ENCODE measurements at regions not wholly inside any gene's neighbourhood (a gene's known extent, or its start where the extent isn't known, plus 50 kb on each side); places are given as distances from the start of the nearest gene placed in this dataset.

DNA sequence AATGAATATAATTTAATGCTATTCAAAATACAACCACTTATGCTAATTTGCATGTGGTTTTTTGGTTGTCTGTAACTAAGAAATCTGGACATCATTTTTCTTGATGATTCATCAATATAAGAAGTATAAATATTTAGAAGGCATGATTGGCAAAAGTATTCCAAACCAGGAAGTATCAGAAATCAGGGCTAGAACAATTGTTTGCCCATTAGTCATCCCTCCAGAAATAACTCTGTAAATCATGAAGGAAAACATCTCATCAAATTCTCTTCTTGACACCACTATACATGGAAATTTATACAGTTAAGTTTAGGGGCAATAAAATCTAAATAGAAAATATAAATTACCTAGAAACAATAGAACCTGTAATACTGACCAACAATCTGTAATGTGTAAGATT is 554.7 kb upstream of the HS3ST5 start:
- no peak for DNase-seq
- Histone ChIP-seq H2BK5ac (ENCODE audit: low read depth, low read length, poor library complexity) (no peak overlapping the region), H3K79me1 (ENCODE audit: low read length) (no peaks in the 10 kb centered on the region), H2BK12ac (ENCODE audit: low read length) (no peak overlapping the region), H3K36me3 (ENCODE audit: control insufficient read depth in 1 of 2, insufficient read depth in 2 of 2, low read length in 2 of 2) (no peaks in the 10 kb centered on the region), H3K4me1 (ENCODE audit: control insufficient read depth in 1 of 2, insufficient read depth in 2 of 2, low read length in 2 of 2) (no peaks in the 10 kb centered on the region), H3K4me2 (ENCODE audit: low read length) (no peak overlapping the region), H4K91ac (ENCODE audit: low read depth, low read length) (no peak overlapping the region), H3K9me3 (ENCODE audit: insufficient read depth, low read depth, low read length) (peaks cover 2% of the 10 kb centered on the region), H3K23ac (ENCODE audit: low read length) (no peak overlapping the region), H3K27me3 (ENCODE audit: insufficient read depth, low read length) (no peaks in the 10 kb centered on the region), H4K12ac (ENCODE audit: low read depth, low read length) (no peak overlapping the region), H3K79me2 (ENCODE audit: control insufficient read depth, insufficient read depth, low read length, poor library complexity) (no peaks in the 10 kb centered on the region), H2AK5ac (ENCODE audit: low read length) (no peak overlapping the region), H2AFZ (ENCODE audit: insufficient read depth, low read length, poor library complexity) (no peak overlapping the region), H4K8ac (ENCODE audit: low read depth, low read length) (no peak overlapping the region), H3K4ac (ENCODE audit: low read depth, low read length) (no peak overlapping the region), H3K18ac (ENCODE audit: low read length) (no peak overlapping the region), H3K27ac (ENCODE audit: low read depth, low read length) (no peak overlapping the region), H3K14ac (ENCODE audit: low read length) (no peak overlapping the region), H3K4me3 (ENCODE audit: low read depth, low read length) (no peak overlapping the region), H2BK120ac (ENCODE audit: insufficient read depth, low read length, poor library complexity) (no peak overlapping the region), H3K9ac (ENCODE audit: low read length) (no peak overlapping the region)

DNA sequence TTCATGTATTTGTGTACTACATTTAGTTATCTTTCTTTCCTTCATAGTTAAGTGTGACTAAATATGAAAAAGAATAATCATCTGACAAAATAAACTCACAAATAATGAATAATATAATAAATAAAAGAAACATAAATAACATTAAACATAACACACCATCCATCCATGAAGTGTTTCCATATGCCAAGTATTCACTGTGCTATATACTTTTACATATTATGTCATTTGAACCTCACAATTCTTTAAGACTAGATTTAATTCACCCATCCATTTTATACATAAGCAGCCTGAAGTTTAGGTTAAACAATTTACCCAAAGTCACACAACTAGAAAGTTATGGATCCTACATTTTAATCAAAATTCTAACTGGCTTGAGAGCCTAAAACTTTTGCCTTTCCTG is 549.4 kb upstream of the HS3ST5 start:
- H2BK5ac ChIP-seq (ENCODE audit: low read depth, low read length, poor library complexity), result no peak overlapping the region
- H3K4me2 ChIP-seq (ENCODE audit: low read length), result no peak overlapping the region
- H3K27ac ChIP-seq (ENCODE audit: low read depth, low read length), result no peak overlapping the region
- H3K9me3 ChIP-seq (ENCODE audit: insufficient read depth, low read depth, low read length), result no peaks in the 10 kb centered on the region
- no peaks in the 10 kb centered on the region for H3K27me3 ChIP-seq (ENCODE audit: insufficient read depth, low read length)
- H3K9ac ChIP-seq (ENCODE audit: low read length), result no peak overlapping the region
- H3K79me2 ChIP-seq (ENCODE audit: control insufficient read depth, insufficient read depth, low read length, poor library complexity), result no peaks in the 10 kb centered on the region
- H3K4me1 ChIP-seq (ENCODE audit: control insufficient read depth in 1 of 2, insufficient read depth in 2 of 2, low read length in 2 of 2), result no peaks in the 10 kb centered on the region
- H2BK120ac ChIP-seq (ENCODE audit: insufficient read depth, low read length, poor library complexity), result no peak overlapping the region
- H3K4ac ChIP-seq (ENCODE audit: low read depth, low read length), result no peak overlapping the region
- H3K36me3 ChIP-seq (ENCODE audit: control insufficient read depth in 1 of 2, insufficient read depth in 2 of 2, low read length in 2 of 2), result no peaks in the 10 kb centered on the region
- H2AK5ac ChIP-seq (ENCODE audit: low read length), result no peak overlapping the region
- no peak for DNase-seq
- H4K8ac ChIP-seq (ENCODE audit: low read depth, low read length), result no peak overlapping the region
- no peak overlapping the region for H3K4me3 ChIP-seq (ENCODE audit: low read depth, low read length)
- no peak overlapping the region for H3K14ac ChIP-seq (ENCODE audit: low read length)
- no peak overlapping the region for H2BK12ac ChIP-seq (ENCODE audit: low read length)
- H3K79me1 ChIP-seq (ENCODE audit: low read length), result no peaks in the 10 kb centered on the region
- no peak overlapping the region for H3K18ac ChIP-seq (ENCODE audit: low read length)
- no peak overlapping the region for H4K12ac ChIP-seq (ENCODE audit: low read depth, low read length)
- no peak overlapping the region for H2AFZ ChIP-seq (ENCODE audit: insufficient read depth, low read length, poor library complexity)
- no peak overlapping the region for H3K23ac ChIP-seq (ENCODE audit: low read length)
- H4K91ac ChIP-seq (ENCODE audit: low read depth, low read length), result no peak overlapping the region

DNA sequence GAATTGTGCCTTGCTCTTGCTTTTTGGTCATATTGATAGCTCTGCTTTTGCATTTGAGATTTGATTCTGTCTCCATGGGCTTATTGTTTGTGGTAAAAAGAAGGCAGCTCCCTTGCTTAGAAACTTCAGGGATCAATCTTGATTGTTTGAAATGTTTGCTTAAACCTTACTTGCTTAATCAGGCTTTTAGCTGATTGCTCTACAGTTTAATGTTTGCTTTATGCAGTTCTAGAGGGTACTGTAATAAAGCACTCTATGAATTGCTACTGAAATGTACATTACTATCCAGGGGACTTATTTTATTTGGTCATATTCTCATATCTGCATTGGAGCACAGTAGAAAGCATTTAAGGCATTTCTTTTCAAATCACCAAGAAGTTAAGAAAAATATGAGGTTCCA is 545.4 kb upstream of the HS3ST5 start:
- no peak overlapping the region for H3K9ac ChIP-seq (ENCODE audit: low read length)
- H2AK5ac ChIP-seq (ENCODE audit: low read length), result no peak overlapping the region
- H2BK5ac ChIP-seq (ENCODE audit: low read depth, low read length, poor library complexity), result no peak overlapping the region
- H3K27ac ChIP-seq (ENCODE audit: low read depth, low read length), result no peak overlapping the region
- no peak overlapping the region for H3K18ac ChIP-seq (ENCODE audit: low read length)
- no peaks in the 10 kb centered on the region for H3K36me3 ChIP-seq (ENCODE audit: control insufficient read depth in 1 of 2, insufficient read depth in 2 of 2, low read length in 2 of 2)
- H3K14ac ChIP-seq (ENCODE audit: low read length), result no peak overlapping the region
- no peak overlapping the region for H4K12ac ChIP-seq (ENCODE audit: low read depth, low read length)
- H3K4me2 ChIP-seq (ENCODE audit: low read length), result no peak overlapping the region
- H4K8ac ChIP-seq (ENCODE audit: low read depth, low read length), result no peak overlapping the region
- H3K79me2 ChIP-seq (ENCODE audit: control insufficient read depth, insufficient read depth, low read length, poor library complexity), result no peaks in the 10 kb centered on the region
- no peaks in the 10 kb centered on the region for H3K27me3 ChIP-seq (ENCODE audit: insufficient read depth, low read length)
- no peak overlapping the region for H3K23ac ChIP-seq (ENCODE audit: low read length)
- DNase-seq, result no peak
- no peak overlapping the region for H2BK120ac ChIP-seq (ENCODE audit: insufficient read depth, low read length, poor library complexity)
- H3K4me3 ChIP-seq (ENCODE audit: low read depth, low read length), result no peak overlapping the region
- no peak overlapping the region for H2AFZ ChIP-seq (ENCODE audit: insufficient read depth, low read length, poor library complexity)
- no peak overlapping the region for H3K4ac ChIP-seq (ENCODE audit: low read depth, low read length)
- H2BK12ac ChIP-seq (ENCODE audit: low read length), result no peak overlapping the region
- no peaks in the 10 kb centered on the region for H3K9me3 ChIP-seq (ENCODE audit: insufficient read depth, low read depth, low read length)
- no peak overlapping the region for H4K91ac ChIP-seq (ENCODE audit: low read depth, low read length)
- H3K4me1 ChIP-seq (ENCODE audit: control insufficient read depth in 1 of 2, insufficient read depth in 2 of 2, low read length in 2 of 2), result no peaks in the 10 kb centered on the region
- H3K79me1 ChIP-seq (ENCODE audit: low read length), result no peaks in the 10 kb centered on the region

DNA sequence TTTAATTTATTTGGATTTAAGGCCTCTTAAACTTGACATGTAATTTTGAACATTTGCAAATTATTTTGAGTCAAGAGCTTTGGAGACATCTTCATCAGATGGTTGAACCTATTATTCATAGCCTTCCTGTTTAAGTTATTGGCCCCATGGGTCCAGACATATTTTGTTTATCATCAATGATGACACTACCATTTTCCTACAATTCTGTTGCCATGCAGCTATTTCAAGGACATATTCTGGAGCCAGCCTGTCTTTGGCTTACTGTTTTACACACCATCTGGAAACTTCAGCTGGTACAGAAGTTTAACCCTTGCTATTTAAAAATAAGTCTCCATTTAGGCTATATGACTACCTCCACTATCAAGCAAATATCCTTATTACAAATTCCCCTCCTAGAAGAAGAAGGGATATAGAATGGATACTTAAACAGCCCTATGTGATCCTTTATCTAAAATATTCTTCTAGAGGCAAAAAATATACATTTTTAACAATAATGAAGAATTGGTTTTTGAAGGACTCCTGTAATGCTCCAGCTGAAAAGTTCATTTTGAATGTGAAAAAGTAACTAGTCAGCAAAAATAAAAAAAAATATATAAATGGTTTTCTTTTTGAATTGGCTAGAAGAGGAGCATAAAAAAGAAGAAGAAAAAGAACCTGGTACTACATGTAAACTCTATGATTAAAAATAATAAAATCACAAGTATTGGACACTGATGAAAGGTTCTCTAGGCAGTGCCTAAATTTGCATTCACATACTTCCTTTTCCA is 544.0 kb upstream of the HS3ST5 start:
- H3K9ac ChIP-seq (ENCODE audit: low read length), result no peak overlapping the region

More for the DNA sequence above, 544.0 kb upstream of the HS3ST5 start:
- Histone ChIP-seq H3K18ac (ENCODE audit: low read length) (no peak overlapping the region), H3K9me3 (ENCODE audit: insufficient read depth, low read depth, low read length) (no peaks in the 10 kb centered on the region), H3K4me2 (ENCODE audit: low read length) (no peak overlapping the region), H3K4me1 (ENCODE audit: control insufficient read depth in 1 of 2, insufficient read depth in 2 of 2, low read length in 2 of 2) (no peaks in the 10 kb centered on the region), H3K27me3 (ENCODE audit: insufficient read depth, low read length) (no peaks in the 10 kb centered on the region), H3K27ac (ENCODE audit: low read depth, low read length) (no peak overlapping the region), H4K8ac (ENCODE audit: low read depth, low read length) (no peak overlapping the region), H3K36me3 (ENCODE audit: control insufficient read depth in 1 of 2, insufficient read depth in 2 of 2, low read length in 2 of 2) (no peaks in the 10 kb centered on the region), H2AK5ac (ENCODE audit: low read length) (no peak overlapping the region), H2AFZ (ENCODE audit: insufficient read depth, low read length, poor library complexity) (no peak overlapping the region), H3K79me1 (ENCODE audit: low read length) (no peaks in the 10 kb centered on the region), H3K14ac (ENCODE audit: low read length) (no peak overlapping the region), H3K79me2 (ENCODE audit: control insufficient read depth, insufficient read depth, low read length, poor library complexity) (no peaks in the 10 kb centered on the region), H2BK120ac (ENCODE audit: insufficient read depth, low read length, poor library complexity) (no peak overlapping the region), H4K12ac (ENCODE audit: low read depth, low read length) (no peak overlapping the region), H3K4me3 (ENCODE audit: low read depth, low read length) (no peak overlapping the region), H3K4ac (ENCODE audit: low read depth, low read length) (no peak overlapping the region), H2BK5ac (ENCODE audit: low read depth, low read length, poor library complexity) (no peak overlapping the region), H4K91ac (ENCODE audit: low read depth, low read length) (no peak overlapping the region), H3K23ac (ENCODE audit: low read length) (no peak overlapping the region), H2BK12ac (ENCODE audit: low read length) (no peak overlapping the region)
- no peak for DNase-seq
